Adrenal gland (tissue), 9 donors: ENCODE measurements at regions not wholly inside any gene's neighbourhood (a gene's known extent, or its start where the extent isn't known, plus 50 kb on each side); places are given as distances from the start of the nearest gene placed in this dataset.

Source experiments
- DNase-seq, 7 donors: peaks; one replicate each; pipeline ENCODE4 v3.0.0-alpha.2; 2019 to 2020
- H3K27ac ChIP-seq, 5 donors: fragments of 200-600 bp; sonication (generic) in 4 of 5; 1 replicate in 3 of 5; 2 replicates in 2 of 5; pipeline versions ENCODE4 v1.5.1 to v1.8.0; 2016 to 2020; ENCODE audit warnings: mild to moderate bottlenecking in 1 of 5
- H3K27me3 ChIP-seq: fragments of 200-600 bp; 2 replicates; pipeline ENCODE4 v1.8.0; 2021
- H3K36me3 ChIP-seq, 2 donors: fragments of 200-600 bp; replicated peaks in 1 of 2; 1 replicate in 1 of 2; 2 replicates in 1 of 2; pipeline versions ENCODE4 v1.5.1 to v1.8.0; 2018 to 2022
- H3K4me1 ChIP-seq, 2 donors: fragments of 200-600 bp; replicated peaks in 1 of 2; 1 replicate in 1 of 2; 2 replicates in 1 of 2; pipeline versions ENCODE4 v1.5.1 to v1.8.0; 2018 to 2021
- H3K4me3 ChIP-seq, 4 donors: fragments of 200-600 bp; sonication (generic) in 3 of 4; one replicate each; pipeline ENCODE4 v1.5.1; 2016 to 2018
- H3K9me3 ChIP-seq, 3 donors: fragments of 200-600 bp; sonication (generic) in 1 of 3; replicated peaks in 1 of 3; 1 replicate in 2 of 3; 2 replicates in 1 of 3; pipeline versions ENCODE4 v1.5.1 to v1.8.0; 2016 to 2021
- POLR2A ChIP-seq, 2 donors: fragments of 450-650 bp; IDR thresholded peaks; one replicate each; pipeline ENCODE4 v1.6.1; 2017; ENCODE audit warnings: antibody characterized with exemption in 2 of 2, mild to moderate bottlenecking in 2 of 2, moderate library complexity in 1 of 2
- WGBS, 4 donors: extraction: QIAGEN DNeasy Blood & Tissue Kit in 2 of 4; methylation state at CpG; one replicate each; pipeline versions ENCODE4 v1.1.5 to v1.1.7; 2013 to 2017; 5-methylcytosine and 5-hydroxymethylcytosine counted together
- intact Hi-C, 2 donors: fragments of 100-400 bp; cut with DNase I; formaldehyde crosslinking; loops; one replicate each; pipeline versions ENCODE4 v1.14.1 to v1.15.0; 2022 to 2023
- TF ChIP-seq, protein P1 (sequence below), 6 experiments: fragments of 450-650 bp in 4 of 6; fragments of 200-600 bp in 2 of 6; sonication (generic) in 1 of 6; IDR thresholded peaks; 1 replicate in 5 of 6; 2 replicates in 1 of 6; pipeline versions ENCODE4 v1.5.1 to v1.8.0; 2016 to 2021; ENCODE audit warnings: antibody characterized with exemption in 6 of 6, mild to moderate bottlenecking in 2 of 6, moderate library complexity in 1 of 6
- donor health status: healthy with polysubstance abuse.
- donor health status: Bipolar disorder and iron deficiency.
- donor health status: DM: yes; HTN: yes; CAD: no.
- donor health status: DM: no; HTN: no; CAD: no.
- donor health status: DM: no; HTN: no; CAD: no.

DNA sequence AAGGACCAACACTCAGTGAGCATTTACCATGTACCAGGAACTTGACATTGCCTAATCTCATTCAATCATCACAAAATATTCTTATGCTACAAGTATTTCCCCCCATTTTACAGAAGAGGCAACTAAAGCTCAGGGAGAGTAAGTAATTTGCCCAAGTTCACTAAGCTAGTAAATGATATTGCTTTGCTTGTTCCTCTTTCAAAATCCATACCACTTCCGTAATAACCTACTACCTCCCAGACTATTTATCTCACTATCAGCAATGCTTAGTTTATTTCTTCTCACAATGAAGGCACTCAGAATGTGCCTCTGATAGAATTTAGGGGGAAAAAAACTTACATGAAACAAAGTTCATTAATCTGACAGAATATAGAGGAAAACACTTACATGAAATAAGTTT, 1070.9 kb upstream of the FANCL start:
- WGBS, 4 donors = 56 to 78% (median 64%) methylated on average over 1 of the region's 1 CpG
- intact Hi-C loops = no loop called here
- DNase-seq = no peak
- TF ChIP-seq, protein P1, sequence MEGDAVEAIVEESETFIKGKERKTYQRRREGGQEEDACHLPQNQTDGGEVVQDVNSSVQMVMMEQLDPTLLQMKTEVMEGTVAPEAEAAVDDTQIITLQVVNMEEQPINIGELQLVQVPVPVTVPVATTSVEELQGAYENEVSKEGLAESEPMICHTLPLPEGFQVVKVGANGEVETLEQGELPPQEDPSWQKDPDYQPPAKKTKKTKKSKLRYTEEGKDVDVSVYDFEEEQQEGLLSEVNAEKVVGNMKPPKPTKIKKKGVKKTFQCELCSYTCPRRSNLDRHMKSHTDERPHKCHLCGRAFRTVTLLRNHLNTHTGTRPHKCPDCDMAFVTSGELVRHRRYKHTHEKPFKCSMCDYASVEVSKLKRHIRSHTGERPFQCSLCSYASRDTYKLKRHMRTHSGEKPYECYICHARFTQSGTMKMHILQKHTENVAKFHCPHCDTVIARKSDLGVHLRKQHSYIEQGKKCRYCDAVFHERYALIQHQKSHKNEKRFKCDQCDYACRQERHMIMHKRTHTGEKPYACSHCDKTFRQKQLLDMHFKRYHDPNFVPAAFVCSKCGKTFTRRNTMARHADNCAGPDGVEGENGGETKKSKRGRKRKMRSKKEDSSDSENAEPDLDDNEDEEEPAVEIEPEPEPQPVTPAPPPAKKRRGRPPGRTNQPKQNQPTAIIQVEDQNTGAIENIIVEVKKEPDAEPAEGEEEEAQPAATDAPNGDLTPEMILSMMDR (IDR thresholded peaks at IDR 0.05) = no peak
- TF ChIP-seq POLR2A (IDR thresholded peaks at IDR 0.05) = no peak
- Histone ChIP-seq H3K27me3 (peaks cover 6% of the 10 kb centered on the region), H3K36me3 (no peaks in the 10 kb centered on the region), H3K9me3 (no peaks in the 10 kb centered on the region), H3K27ac (no peak overlapping the region), H3K4me1 (no peaks in the 10 kb centered on the region), H3K4me3 (no peak overlapping the region)

DNA sequence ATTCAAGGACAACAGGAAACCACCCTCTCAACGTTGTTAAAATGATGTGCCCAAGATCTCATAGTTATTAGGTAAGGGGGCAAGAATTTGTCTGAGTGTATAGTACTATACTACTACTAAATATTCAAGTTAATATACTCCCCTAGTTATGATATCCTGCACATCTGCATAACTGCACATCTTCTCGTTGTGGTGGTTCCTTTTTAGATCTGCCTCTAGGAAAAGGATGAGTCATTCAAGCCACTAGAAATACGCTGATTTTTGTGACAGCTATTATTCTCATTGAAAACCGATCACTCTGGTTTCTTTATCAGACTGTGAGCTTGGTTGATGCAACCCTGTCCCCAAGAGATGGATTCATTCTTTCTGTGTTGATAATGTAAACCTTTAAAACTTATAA, 1067.0 kb upstream of the FANCL start:
- Histone ChIP-seq H3K4me3 (no peak overlapping the region), H3K27me3 (peaks cover 6% of the 10 kb centered on the region), H3K9me3 (no peaks in the 10 kb centered on the region), H3K27ac (no peak overlapping the region), H3K4me1 (no peaks in the 10 kb centered on the region), H3K36me3 (no peaks in the 10 kb centered on the region)
- 16 to 44% (median 23%) methylated on average over 4 of the region's 4 CpGs for WGBS, 4 donors
- intact Hi-C loops = no loop called here
- no peak for DNase-seq
- no peak for TF ChIP-seq POLR2A (IDR thresholded peaks at IDR 0.05)
- TF ChIP-seq, protein P1 (IDR thresholded peaks at IDR 0.05) = no peak

DNA sequence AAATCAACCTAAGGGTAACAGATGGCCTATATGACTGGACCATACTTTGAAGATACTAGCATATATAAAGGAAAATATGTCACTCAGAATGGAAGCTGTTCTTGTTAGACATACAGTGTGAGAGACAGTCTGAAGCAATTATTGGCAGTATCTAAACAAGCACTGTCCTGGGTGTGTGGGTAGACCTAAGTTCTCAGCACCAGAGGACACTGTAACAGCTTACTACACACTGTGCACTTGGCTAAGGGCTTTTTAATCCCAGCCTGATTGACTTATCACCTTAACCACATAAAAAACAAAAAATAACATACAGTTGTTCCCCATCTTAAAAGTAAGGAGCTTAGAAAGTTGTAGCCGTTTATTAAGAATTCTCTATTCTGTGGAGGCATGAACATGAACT, 1066.1 kb upstream of the FANCL start:
- H3K4me1 ChIP-seq = no peaks in the 10 kb centered on the region
- H3K9me3 ChIP-seq = no peaks in the 10 kb centered on the region
- no peak overlapping the region for H3K27ac ChIP-seq
- no peak for TF ChIP-seq POLR2A (IDR thresholded peaks at IDR 0.05)
- TF ChIP-seq, protein P1 (IDR thresholded peaks at IDR 0.05) = no peak
- intact Hi-C loops = no loop called here
- WGBS, 4 donors = 79 to 88% (median 86%) methylated on average over 1 of the region's 1 CpG
- H3K4me3 ChIP-seq = no peak overlapping the region
- DNase-seq = no peak
- peaks cover 6% of the 10 kb centered on the region for H3K27me3 ChIP-seq
- no peaks in the 10 kb centered on the region for H3K36me3 ChIP-seq

DNA sequence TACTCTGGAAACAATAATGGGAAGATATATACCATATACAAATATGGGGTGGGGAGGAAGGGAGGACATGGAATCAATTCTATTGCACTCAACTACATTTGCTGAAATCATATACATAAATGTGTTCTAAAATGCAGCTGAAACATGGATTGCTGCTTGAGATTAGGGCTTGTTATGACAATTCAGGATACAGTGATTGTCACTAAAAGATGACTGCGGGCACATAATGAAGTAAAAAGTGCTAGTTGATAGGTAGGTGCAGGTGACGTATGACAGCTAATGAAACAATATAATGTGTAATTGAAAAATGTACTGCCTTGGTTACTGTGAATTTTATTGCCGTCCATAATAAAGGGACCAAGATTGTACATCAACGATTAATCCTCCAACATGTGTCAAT, 1062.1 kb upstream of the FANCL start:
- Histone ChIP-seq H3K9me3 (no peaks in the 10 kb centered on the region), H3K4me3 (no peak overlapping the region), H3K36me3 (no peaks in the 10 kb centered on the region), H3K27ac (no peak overlapping the region), H3K27me3 (no peaks in the 10 kb centered on the region), H3K4me1 (no peaks in the 10 kb centered on the region)
- 91 to 97% (median 96%) methylated on average over 4 of the region's 4 CpGs for WGBS, 4 donors
- no peak for TF ChIP-seq POLR2A (IDR thresholded peaks at IDR 0.05)
- TF ChIP-seq, protein P1 (IDR thresholded peaks at IDR 0.05) = no peak
- intact Hi-C loops = loop anchor here in 1 of 2 donors (5.0 kb wide), 1 partner anchor 1249 kb away; the partner anchor contains the start of gene BCL11A
- DNase-seq = no peak
